ENCODE measurements at regions not wholly inside any gene's neighbourhood (a gene's known extent, or its start where the extent isn't known, plus 50 kb on each side); places are given as distances from the start of the nearest gene placed in this dataset.
A peak's percentile ranks its signal among the peaks of the same experiment; 100 is the strongest.

DNA sequence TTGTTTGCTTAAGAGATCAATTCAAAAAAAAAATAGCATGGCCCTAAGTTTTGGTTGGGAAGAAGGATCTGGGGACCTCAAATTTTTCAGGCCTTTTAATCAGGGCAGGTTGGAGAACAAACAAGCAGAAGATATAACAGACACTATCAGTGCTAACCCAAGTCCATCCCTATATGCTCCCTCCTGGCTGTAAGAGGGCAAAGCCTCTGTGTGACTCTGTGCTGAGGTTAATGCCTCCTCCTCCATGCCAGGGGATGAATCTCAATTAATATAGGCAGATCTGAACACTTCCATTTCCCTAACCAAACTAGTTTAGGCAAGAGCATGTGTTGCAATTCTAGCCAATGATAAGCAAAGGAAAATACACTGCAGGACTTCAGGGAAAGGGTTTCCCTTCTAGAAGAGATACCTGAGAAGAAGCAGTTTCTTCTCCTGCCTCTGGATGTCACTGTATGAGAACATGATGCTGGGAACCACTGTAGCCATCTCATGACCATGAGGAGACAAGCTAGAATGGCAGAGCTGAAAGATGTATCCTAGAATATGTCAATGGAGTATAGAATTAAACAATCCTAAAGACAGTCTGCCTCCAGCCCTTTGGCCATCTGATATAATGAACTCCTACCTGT, 76.0 kb downstream of the CHD9NB start:
- no peak overlapping the region for H3K4me3 ChIP-seq (ENCODE audit: low read depth, low read length)
- TF ChIP-seq, protein P1, sequence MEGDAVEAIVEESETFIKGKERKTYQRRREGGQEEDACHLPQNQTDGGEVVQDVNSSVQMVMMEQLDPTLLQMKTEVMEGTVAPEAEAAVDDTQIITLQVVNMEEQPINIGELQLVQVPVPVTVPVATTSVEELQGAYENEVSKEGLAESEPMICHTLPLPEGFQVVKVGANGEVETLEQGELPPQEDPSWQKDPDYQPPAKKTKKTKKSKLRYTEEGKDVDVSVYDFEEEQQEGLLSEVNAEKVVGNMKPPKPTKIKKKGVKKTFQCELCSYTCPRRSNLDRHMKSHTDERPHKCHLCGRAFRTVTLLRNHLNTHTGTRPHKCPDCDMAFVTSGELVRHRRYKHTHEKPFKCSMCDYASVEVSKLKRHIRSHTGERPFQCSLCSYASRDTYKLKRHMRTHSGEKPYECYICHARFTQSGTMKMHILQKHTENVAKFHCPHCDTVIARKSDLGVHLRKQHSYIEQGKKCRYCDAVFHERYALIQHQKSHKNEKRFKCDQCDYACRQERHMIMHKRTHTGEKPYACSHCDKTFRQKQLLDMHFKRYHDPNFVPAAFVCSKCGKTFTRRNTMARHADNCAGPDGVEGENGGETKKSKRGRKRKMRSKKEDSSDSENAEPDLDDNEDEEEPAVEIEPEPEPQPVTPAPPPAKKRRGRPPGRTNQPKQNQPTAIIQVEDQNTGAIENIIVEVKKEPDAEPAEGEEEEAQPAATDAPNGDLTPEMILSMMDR (IDR thresholded peaks at IDR 0.05; ENCODE audit: insufficient read depth, low read length, missing control alignments), result peak; percentile 16
- CTCF ChIA-PET, result interaction anchor here (0.7 to 1.5 kb wide), 2 partner anchors 9 to 45 kb away, joined by 3 to 9 read pairs; no protein-coding TSS in a partner anchor
- POLR2A ChIA-PET, result no interaction called here
- no peak for DNase-seq (ENCODE audit: low read depth, low spot score)

DNA sequence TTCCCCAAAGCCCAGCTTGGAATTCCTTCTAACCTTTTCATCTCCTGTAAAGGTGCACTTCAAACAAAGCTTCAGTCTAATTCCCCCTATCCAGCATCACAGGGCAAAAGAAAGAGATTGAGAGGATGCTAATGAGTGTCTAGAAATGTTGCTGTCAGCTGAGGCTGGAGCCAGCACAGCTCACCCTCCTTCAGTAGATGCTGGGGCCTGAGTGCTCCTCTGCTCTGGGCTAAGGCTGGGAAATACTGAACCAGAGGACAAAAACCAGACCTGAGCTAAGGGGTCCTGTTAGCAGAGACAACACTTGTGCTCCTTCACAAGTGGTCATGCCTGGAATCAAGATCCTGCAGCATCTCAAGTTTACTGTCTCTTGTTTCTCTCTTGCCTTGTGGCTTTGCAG, 85.0 kb downstream of the CHD9NB start:
- no peak for DNase-seq (ENCODE audit: low read depth, low spot score)
- H3K4me3 ChIP-seq (ENCODE audit: low read depth, low read length), result no peak overlapping the region
- ChIA-PET CTCF (no interaction called here), POLR2A (no interaction called here)
- TF ChIP-seq, protein P1 (IDR thresholded peaks at IDR 0.05; ENCODE audit: insufficient read depth, low read length, missing control alignments), result no peak

GRCh38 chr16:52964290-52964689, 88.4 kb downstream of the CHD9NB start:
- POLR2A ChIA-PET, result no interaction called here
- TF ChIP-seq, protein P1 (IDR thresholded peaks at IDR 0.05; ENCODE audit: insufficient read depth, low read length, missing control alignments), result no peak
- no peak overlapping the region for H3K4me3 ChIP-seq (ENCODE audit: low read depth, low read length)
- CTCF ChIA-PET, result no interaction called here
- no peak for DNase-seq (ENCODE audit: low read depth, low spot score)

- CTCF ChIA-PET, result no interaction called here
- POLR2A ChIA-PET, result no interaction called here
These were observed 88.8 kb downstream of the CHD9NB start for GRCh38 chr16:52963855-52964242.

DNA sequence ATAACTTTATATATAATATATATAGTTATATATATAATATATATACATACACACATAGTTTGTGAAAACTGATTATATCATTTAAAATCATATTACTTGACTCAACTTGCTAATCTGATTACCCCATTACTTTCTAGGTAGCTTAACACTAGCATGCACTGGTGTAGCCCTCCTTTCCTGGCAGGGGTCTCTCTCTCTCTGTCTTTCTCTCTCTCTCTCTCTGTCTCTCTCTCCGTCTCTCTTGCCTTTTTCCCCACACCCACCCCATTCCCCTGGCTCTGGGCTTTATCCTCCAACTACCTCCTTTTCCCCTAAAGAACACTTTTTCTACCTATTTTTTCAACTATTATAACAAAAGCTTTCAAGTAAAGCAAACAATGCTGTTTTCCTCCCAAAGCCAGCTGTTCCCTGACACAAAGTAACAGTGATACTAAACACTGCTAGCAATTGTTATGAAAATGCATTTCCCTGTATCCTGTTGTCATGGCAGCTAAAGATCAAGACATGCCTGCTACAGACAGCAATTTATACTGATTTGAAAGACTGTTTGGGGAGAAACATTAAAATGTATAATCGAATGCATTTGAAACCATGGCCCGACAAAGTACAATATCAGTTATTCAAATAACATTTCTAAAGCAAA, 89.4 kb downstream of the CHD9NB start:
- DNase-seq (ENCODE audit: low read depth, low spot score), result no peak
- H3K4me3 ChIP-seq (ENCODE audit: low read depth, low read length), result no peak overlapping the region
- POLR2A ChIA-PET, result no interaction called here
- CTCF ChIA-PET, result no interaction called here
- TF ChIP-seq, protein P1 (IDR thresholded peaks at IDR 0.05; ENCODE audit: insufficient read depth, low read length, missing control alignments), result no peak

More at GRCh38 chr16:52963855-52964242, 88.8 kb downstream of the CHD9NB start:
- H3K4me3 ChIP-seq (ENCODE audit: low read depth, low read length), result no peak overlapping the region
- TF ChIP-seq, protein P1 (IDR thresholded peaks at IDR 0.05; ENCODE audit: insufficient read depth, low read length, missing control alignments), result no peak
- DNase-seq (ENCODE audit: low read depth, low spot score), result no peak

DNA sequence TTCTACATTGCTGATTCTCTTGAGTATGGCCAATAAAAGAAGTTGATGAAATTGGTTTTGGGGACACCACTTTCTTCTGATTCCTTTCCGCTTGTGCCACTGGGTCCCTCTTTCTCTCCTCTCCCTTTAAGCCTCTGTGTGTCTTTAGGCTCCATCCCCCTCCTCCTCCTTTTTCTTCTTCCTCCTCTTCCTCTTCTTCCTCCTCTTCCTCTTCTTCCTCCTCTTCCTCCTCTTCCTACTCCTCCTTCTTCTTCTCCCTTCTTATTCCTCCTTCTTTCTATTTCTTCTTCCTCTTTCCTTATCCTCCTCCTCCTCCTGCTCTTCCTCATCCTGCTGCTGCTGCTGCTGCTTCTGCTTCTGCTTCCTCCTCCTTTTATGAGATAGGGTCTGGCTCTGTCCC, 93.7 kb downstream of the CHD9NB start:
- ChIA-PET POLR2A (no interaction called here), CTCF (no interaction called here)
- TF ChIP-seq, protein P1 (IDR thresholded peaks at IDR 0.05; ENCODE audit: insufficient read depth, low read length, missing control alignments), result no peak
- no peak for DNase-seq (ENCODE audit: low read depth, low spot score)
- H3K4me3 ChIP-seq (ENCODE audit: low read depth, low read length), result no peak overlapping the region
